ENCODE measurements at regions not wholly inside any gene's neighbourhood (a gene's known extent, or its start where the extent isn't known, plus 50 kb on each side); places are given as distances from the start of the nearest gene placed in this dataset.

DNA sequence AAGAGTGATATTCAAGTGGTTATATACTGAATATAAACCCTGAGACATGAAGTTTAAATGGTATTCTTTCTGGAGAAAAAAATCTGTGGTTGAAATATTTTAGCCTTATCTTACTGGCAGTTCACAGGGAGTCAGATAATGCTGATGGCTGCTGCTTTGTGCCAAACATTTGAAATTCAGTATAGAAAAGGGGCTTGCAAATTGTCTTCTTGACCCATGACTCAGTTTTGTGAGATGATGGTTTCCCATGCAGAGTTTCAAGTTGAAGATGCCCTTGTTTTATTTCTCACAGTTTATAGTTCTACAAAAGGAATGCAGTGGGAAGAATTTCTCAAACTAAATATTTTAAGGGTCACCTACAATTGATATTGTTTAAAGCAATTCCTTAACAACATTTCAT is 251.1 kb upstream of the MEOX2 start:
- TF ChIP-seq POLR2A (IDR thresholded peaks at IDR 0.05) = no peak
- in situ Hi-C loops (cut with MboI; ENCODE audit: low sequenced_read_pairs in 4 of 4) (no loop called here), intact Hi-C loops (cut with DNase I; ENCODE audit: low total_unique reads) (no loop called here)
- H3K4me3 ChIP-seq = no peak overlapping the region
- H3K36me3 ChIP-seq = no peaks in the 10 kb centered on the region
- no peak overlapping the region for H3K27ac ChIP-seq
- no peak for ATAC-seq
- H3K9me3 ChIP-seq = no peaks in the 10 kb centered on the region
- DNase-seq = no peak
- no peaks in the 10 kb centered on the region for H3K27me3 ChIP-seq
- no peaks in the 10 kb centered on the region for H3K4me1 ChIP-seq

DNA sequence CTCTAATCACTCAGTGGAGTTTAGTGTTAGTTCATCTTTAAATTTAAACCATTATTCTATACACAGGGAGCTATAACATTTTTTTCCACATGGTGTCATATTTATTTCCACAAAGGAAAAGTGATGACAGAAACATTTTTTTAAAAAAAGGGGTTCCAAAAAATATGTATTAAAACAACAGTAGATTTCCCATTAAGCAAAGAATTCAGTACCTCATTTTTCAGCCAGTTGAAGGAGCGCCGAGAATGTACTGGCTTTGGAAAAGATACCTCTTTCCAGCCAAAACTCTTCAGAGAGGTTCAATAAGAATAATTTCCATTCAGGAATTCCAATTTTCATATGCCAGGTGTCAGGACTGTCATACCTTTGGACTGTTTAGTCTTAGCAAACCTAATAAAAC is 250.5 kb upstream of the MEOX2 start:
- ATAC-seq (no peak), DNase-seq (no peak)
- no peak overlapping the region for H3K4me3 ChIP-seq
- H3K4me1 ChIP-seq = no peaks in the 10 kb centered on the region
- no peaks in the 10 kb centered on the region for H3K9me3 ChIP-seq
- H3K36me3 ChIP-seq = no peaks in the 10 kb centered on the region
- in situ Hi-C loops (cut with MboI; ENCODE audit: low sequenced_read_pairs in 4 of 4) (no loop called here), intact Hi-C loops (cut with DNase I; ENCODE audit: low total_unique reads) (no loop called here)
- no peak overlapping the region for H3K27ac ChIP-seq
- no peaks in the 10 kb centered on the region for H3K27me3 ChIP-seq
- TF ChIP-seq, protein P1, sequence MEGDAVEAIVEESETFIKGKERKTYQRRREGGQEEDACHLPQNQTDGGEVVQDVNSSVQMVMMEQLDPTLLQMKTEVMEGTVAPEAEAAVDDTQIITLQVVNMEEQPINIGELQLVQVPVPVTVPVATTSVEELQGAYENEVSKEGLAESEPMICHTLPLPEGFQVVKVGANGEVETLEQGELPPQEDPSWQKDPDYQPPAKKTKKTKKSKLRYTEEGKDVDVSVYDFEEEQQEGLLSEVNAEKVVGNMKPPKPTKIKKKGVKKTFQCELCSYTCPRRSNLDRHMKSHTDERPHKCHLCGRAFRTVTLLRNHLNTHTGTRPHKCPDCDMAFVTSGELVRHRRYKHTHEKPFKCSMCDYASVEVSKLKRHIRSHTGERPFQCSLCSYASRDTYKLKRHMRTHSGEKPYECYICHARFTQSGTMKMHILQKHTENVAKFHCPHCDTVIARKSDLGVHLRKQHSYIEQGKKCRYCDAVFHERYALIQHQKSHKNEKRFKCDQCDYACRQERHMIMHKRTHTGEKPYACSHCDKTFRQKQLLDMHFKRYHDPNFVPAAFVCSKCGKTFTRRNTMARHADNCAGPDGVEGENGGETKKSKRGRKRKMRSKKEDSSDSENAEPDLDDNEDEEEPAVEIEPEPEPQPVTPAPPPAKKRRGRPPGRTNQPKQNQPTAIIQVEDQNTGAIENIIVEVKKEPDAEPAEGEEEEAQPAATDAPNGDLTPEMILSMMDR (IDR thresholded peaks at IDR 0.05 in 4 of 5, conservative IDR thresholded peaks at IDR 0.05 in 1 of 5) = no peak
- TF ChIP-seq POLR2A (IDR thresholded peaks at IDR 0.05) = no peak

DNA sequence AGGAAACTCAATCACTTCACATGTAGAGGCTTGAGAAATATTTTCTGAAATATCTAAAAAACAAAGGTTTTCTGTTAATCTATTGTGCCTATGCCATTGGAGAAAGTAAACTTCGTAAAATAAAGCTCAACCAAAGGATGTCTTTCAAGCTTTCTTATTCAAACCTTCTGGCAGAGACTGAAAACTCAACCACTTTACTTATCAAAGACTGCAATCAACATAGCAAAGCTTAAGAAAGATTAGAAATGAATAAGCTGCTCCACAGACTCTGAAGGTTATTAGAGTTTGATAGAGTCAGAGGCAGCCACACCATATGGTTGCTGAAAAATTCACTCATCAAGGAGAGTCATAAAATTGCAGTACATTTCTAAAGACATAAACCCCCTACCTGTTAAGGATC is 245.8 kb upstream of the MEOX2 start:
- Histone ChIP-seq H3K27ac (no peak overlapping the region), H3K27me3 (no peaks in the 10 kb centered on the region), H3K4me3 (no peak overlapping the region), H3K36me3 (no peaks in the 10 kb centered on the region), H3K4me1 (no peaks in the 10 kb centered on the region), H3K9me3 (no peaks in the 10 kb centered on the region)
- ATAC-seq (no peak), DNase-seq (no peak)
- intact Hi-C loops (cut with DNase I; ENCODE audit: low total_unique reads) (no loop called here), in situ Hi-C loops (cut with MboI; ENCODE audit: low sequenced_read_pairs in 4 of 4) (no loop called here)
- TF ChIP-seq, protein P1 (IDR thresholded peaks at IDR 0.05 in 4 of 5, conservative IDR thresholded peaks at IDR 0.05 in 1 of 5) = no peak
- no peak for TF ChIP-seq POLR2A (IDR thresholded peaks at IDR 0.05)

- in situ Hi-C loops (cut with MboI; ENCODE audit: low sequenced_read_pairs in 4 of 4) = no loop called here
Measured at GRCh38 chr7:15929411-15929810, 242.9 kb upstream of the MEOX2 start.

DNA sequence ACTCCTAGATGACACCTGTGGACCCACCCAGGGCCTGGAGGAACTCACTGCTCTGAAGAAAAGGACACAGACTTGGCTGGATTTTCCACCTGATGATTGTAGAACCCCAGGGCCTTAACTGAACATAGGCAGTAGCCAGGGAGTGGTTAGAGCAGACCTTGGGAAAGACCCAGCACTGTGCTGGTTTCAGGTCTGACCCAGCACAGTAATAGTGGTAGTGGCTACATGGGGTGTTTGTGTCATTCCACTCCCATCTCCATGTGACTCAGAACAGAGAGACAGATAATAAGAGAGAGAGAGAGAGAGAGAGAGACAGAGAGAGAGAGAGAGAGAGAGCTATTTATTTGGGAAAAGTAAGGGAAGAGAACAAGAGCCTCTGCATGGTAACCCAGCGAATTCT is 239.1 kb upstream of the MEOX2 start:
- Histone ChIP-seq H3K36me3 (no peaks in the 10 kb centered on the region), H3K27ac (no peak overlapping the region), H3K4me1 (no peaks in the 10 kb centered on the region), H3K27me3 (no peaks in the 10 kb centered on the region), H3K9me3 (no peaks in the 10 kb centered on the region), H3K4me3 (no peak overlapping the region)
- TF ChIP-seq, protein P1 (IDR thresholded peaks at IDR 0.05 in 4 of 5, conservative IDR thresholded peaks at IDR 0.05 in 1 of 5) = no peak
- no peak for TF ChIP-seq POLR2A (IDR thresholded peaks at IDR 0.05)
- ATAC-seq = no peak
- in situ Hi-C loops (cut with MboI; ENCODE audit: low sequenced_read_pairs in 4 of 4) (no loop called here), intact Hi-C loops (cut with DNase I; ENCODE audit: low total_unique reads) (no loop called here)
- no peak for DNase-seq

More at GRCh38 chr7:15929411-15929810, 242.9 kb upstream of the MEOX2 start:
- Histone ChIP-seq H3K27ac (no peak overlapping the region), H3K36me3 (no peaks in the 10 kb centered on the region), H3K27me3 (no peaks in the 10 kb centered on the region), H3K4me1 (no peaks in the 10 kb centered on the region), H3K4me3 (no peak overlapping the region), H3K9me3 (no peaks in the 10 kb centered on the region)
- TF ChIP-seq, protein P1 (IDR thresholded peaks at IDR 0.05 in 4 of 5, conservative IDR thresholded peaks at IDR 0.05 in 1 of 5) = no peak
- TF ChIP-seq POLR2A (IDR thresholded peaks at IDR 0.05) = no peak
- no peak for DNase-seq
- intact Hi-C loops (cut with DNase I; ENCODE audit: low total_unique reads) = loop anchor here (2.0 kb wide), 1 partner anchor 15 kb away; no protein-coding TSS in a partner anchor
- no peak for ATAC-seq
